SKM-1 (cell line): ENCODE measurements at regions not wholly inside any gene's neighbourhood (a gene's known extent, or its start where the extent isn't known, plus 50 kb on each side); places are given as distances from the start of the nearest gene placed in this dataset.
"Not testable (repeated sequence)": the region's sequence is repeated elsewhere in the genome, so short reads cannot be mapped to it uniquely, and the experiment has no call there.

Source experiments
- DNase-seq: peaks from one replicate; lab custom pipeline; 2025; ENCODE audit not compliant: unreplicated experiment; lab: John Stamatoyannopoulos, UW

- not testable (repeated sequence) for DNase-seq
These were observed 178.0 kb upstream of the ROPN1B start for GRCh38 chr3:125791021-125791420.

GRCh38 chr3:125810010-125810409 lies 159.0 kb upstream of the ROPN1B start:
- not testable (repeated sequence) for DNase-seq

- not testable (repeated sequence) for DNase-seq
These were observed 146.8 kb upstream of the ROPN1B start for GRCh38 chr3:125822175-125822574.

- DNase-seq: not testable (repeated sequence)
These were observed 137.8 kb upstream of the ROPN1B start for GRCh38 chr3:125831005-125831750.

- not testable (repeated sequence) for DNase-seq
These were observed 133.4 kb upstream of the ROPN1B start for GRCh38 chr3:125835562-125835961.

GRCh38 chr3:125836011-125836551 lies 132.9 kb upstream of the ROPN1B start:
- not testable (repeated sequence) for DNase-seq

- not testable (repeated sequence) for DNase-seq
These were observed 132.2 kb upstream of the ROPN1B start for GRCh38 chr3:125836786-125837185.

GRCh38 chr3:125838857-125839256 lies 130.1 kb upstream of the ROPN1B start:
- not testable (repeated sequence) for DNase-seq

GRCh38 chr3:125840465-125840864 lies 128.5 kb upstream of the ROPN1B start:
- not testable (repeated sequence) for DNase-seq

- not testable (repeated sequence) for DNase-seq
These were observed 121.0 kb upstream of the ROPN1B start for GRCh38 chr3:125847966-125848365.

- DNase-seq: not testable (repeated sequence)
These were observed 114.0 kb upstream of the ROPN1B start for GRCh38 chr3:125855006-125855405.

- not testable (repeated sequence) for DNase-seq
These were observed 108.4 kb upstream of the ROPN1B start for GRCh38 chr3:125860547-125860946.

- DNase-seq: not testable (repeated sequence)
These were observed 106.1 kb upstream of the ROPN1B start for GRCh38 chr3:125862841-125863254.

- DNase-seq: not testable (repeated sequence)
These were observed 104.4 kb upstream of the ROPN1B start for GRCh38 chr3:125864532-125864931.

GRCh38 chr3:125886006-125886405 lies 83.0 kb upstream of the ROPN1B start:
- DNase-seq: not testable (repeated sequence)

GRCh38 chr3:125899181-125899580 lies 69.8 kb upstream of the ROPN1B start:
- DNase-seq: not testable (repeated sequence)

- DNase-seq: not testable (repeated sequence)
These were observed 67.5 kb upstream of the ROPN1B start for GRCh38 chr3:125901473-125901872.

- not testable (repeated sequence) for DNase-seq
These were observed 65.1 kb upstream of the ROPN1B start for GRCh38 chr3:125903780-125904455.

- DNase-seq: not testable (repeated sequence)
These were observed 61.7 kb upstream of the ROPN1B start for GRCh38 chr3:125907279-125907678.

- DNase-seq: not testable (repeated sequence)
These were observed 58.1 kb upstream of the ROPN1B start for GRCh38 chr3:125910851-125911250.

- not testable (repeated sequence) for DNase-seq
These were observed 54.2 kb upstream of the ROPN1B start for GRCh38 chr3:125914608-125915436.
